ENCODE measurements at regions not wholly inside any gene's neighbourhood (a gene's known extent, or its start where the extent isn't known, plus 50 kb on each side); places are given as distances from the start of the nearest gene placed in this dataset.

- TF ChIP-seq POLR2A (IDR thresholded peaks at IDR 0.05) (no peak), CTCF (IDR thresholded peaks at IDR 0.05) (no peak)
- no peak for DNase-seq
These were observed 52.3 kb downstream of the PLEKHG1 start for GRCh38 chr6:150651808-150652470.

GRCh38 chr6:150652848-150653613 is 53.3 kb downstream of the PLEKHG1 start:
- no peak overlapping the region for H3K27ac ChIP-seq
- H3K4me1 ChIP-seq = peaks cover 0 to 12% (median 1%) of the 10 kb centered on the region in 12 donors
- DNase-seq = no peak
- H3K4me3 ChIP-seq = no peak overlapping the region
- H3K36me3 ChIP-seq = peaks cover 0 to 7% (median 0%) of the 10 kb centered on the region in 9 donors
- no peaks in the 10 kb centered on the region for H3K9me3 ChIP-seq
- ATAC-seq = no peak
- intact Hi-C loops (cut with DNase I) = no loop called here
- H3K27me3 ChIP-seq = no peaks in the 10 kb centered on the region
- 88 to 94% (median 92%) methylated on average over 7 of the region's 7 CpGs for WGBS, 4 donors
- no peak for TF ChIP-seq CTCF (IDR thresholded peaks at IDR 0.05)
- no peak for TF ChIP-seq POLR2A (IDR thresholded peaks at IDR 0.05)

More at GRCh38 chr6:150651808-150652470, 52.3 kb downstream of the PLEKHG1 start:
- intact Hi-C loops (cut with DNase I) = no loop called here
- Histone ChIP-seq H3K27me3 (no peaks in the 10 kb centered on the region), H3K4me1 (peaks cover 0 to 12% (median 0%) of the 10 kb centered on the region in 12 donors), H3K27ac (no peak overlapping the region), H3K36me3 (peaks cover 0 to 7% (median 0%) of the 10 kb centered on the region in 9 donors), H3K9me3 (no peaks in the 10 kb centered on the region), H3K4me3 (no peak overlapping the region)
- ATAC-seq = no peak
- WGBS, 4 donors = 94 to 95% (median 94%) methylated on average over 6 of the region's 6 CpGs

- Histone ChIP-seq H3K36me3 (peaks cover 0 to 7% (median 0%) of the 10 kb centered on the region in 9 donors), H3K4me1 (peaks cover 0 to 13% (median 3%) of the 10 kb centered on the region in 12 donors), H3K4me3 (no peak overlapping the region), H3K9me3 (no peaks in the 10 kb centered on the region), H3K27ac (no peak overlapping the region), H3K27me3 (no peaks in the 10 kb centered on the region)
- 92 to 96% (median 95%) methylated on average over 3 of the region's 3 CpGs for WGBS, 4 donors
- ATAC-seq (no peak), DNase-seq (no peak)
- no peak for TF ChIP-seq CTCF (IDR thresholded peaks at IDR 0.05)
- TF ChIP-seq POLR2A (IDR thresholded peaks at IDR 0.05) = no peak
- intact Hi-C loops (cut with DNase I) = no loop called here
These were observed 54.9 kb downstream of the PLEKHG1 start for GRCh38 chr6:150654608-150655007.

- no peaks in the 10 kb centered on the region for H3K27me3 ChIP-seq
- TF ChIP-seq POLR2A (IDR thresholded peaks at IDR 0.05) (no peak), CTCF (IDR thresholded peaks at IDR 0.05) (no peak)
- H3K27ac ChIP-seq = peak overlapping the region in 5 of 12 donors; percentile 8 to 54 (median 34)
- DNase-seq (no peak), ATAC-seq (peak in 3 of 4 donors; percentile 42 to 71 (median 42))
- H3K36me3 ChIP-seq = peaks cover 0 to 5% (median 0%) of the 10 kb centered on the region in 9 donors
- H3K9me3 ChIP-seq = no peaks in the 10 kb centered on the region
- WGBS, 4 donors = 48 to 65% (median 64%) methylated on average over 1 of the region's 1 CpG
- H3K4me3 ChIP-seq = no peak overlapping the region
- intact Hi-C loops (cut with DNase I) = no loop called here
- peaks cover 0 to 14% (median 3%) of the 10 kb centered on the region in 12 donors for H3K4me1 ChIP-seq
These were observed 56.5 kb downstream of the PLEKHG1 start for GRCh38 chr6:150656156-150656555.
